Kidney tubule cell (primary cell): ENCODE measurements at regions not wholly inside any gene's neighbourhood (a gene's known extent, or its start where the extent isn't known, plus 50 kb on each side); places are given as distances from the start of the nearest gene placed in this dataset.

Experiments used
- DNase-seq: peaks from one replicate; pipeline ENCODE4 v3.0.0-alpha.2; 2018; ENCODE audit warnings: low spot score

GRCh38 chr14:104291123-104292000 is 153.0 kb downstream of the KIF26A start:
- no peak for DNase-seq

DNA sequence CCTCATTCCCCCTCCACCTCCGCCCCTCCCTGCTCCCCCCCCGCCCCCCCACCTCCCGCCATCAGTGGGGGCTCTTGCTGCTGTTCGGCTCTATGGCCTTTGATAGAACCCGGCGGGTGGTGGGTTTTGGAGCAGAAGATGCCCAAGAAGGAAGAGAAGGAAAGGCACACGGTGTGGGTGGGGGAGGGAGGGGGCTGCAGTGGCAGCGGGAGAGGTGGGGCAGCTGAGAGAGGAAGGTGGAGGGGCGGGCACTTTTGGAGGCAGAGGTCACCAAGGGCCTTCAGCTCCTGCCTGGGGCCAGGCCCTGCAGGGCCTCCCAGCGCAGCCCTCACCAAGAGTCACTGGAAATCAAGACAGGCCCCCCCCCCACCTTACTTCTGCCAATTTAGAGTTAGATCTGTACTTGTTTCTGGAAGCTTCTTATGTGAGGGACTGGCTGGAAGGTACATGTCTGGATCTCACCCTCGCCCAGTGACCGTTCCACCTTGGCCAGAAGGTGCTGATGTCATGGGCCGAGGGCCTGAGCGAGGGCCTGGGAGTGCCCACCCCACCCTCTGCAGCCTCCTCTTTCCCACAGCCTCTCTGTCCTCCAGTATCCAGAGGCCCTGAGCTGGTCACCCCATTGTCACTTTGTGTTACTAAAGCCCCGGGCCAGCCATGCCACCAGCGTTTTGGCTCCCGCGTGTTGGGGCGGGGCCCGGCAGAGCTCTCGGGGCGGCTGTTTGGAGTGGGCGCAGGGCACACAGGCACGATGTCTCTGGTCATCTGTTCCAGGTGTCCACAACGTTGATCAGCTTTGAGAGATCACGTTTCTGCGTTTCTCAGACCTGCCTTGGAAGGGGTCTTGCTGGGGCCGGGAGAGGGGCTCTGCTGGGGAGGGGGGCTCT is 153.9 kb downstream of the KIF26A start:
- no peak for DNase-seq

DNA sequence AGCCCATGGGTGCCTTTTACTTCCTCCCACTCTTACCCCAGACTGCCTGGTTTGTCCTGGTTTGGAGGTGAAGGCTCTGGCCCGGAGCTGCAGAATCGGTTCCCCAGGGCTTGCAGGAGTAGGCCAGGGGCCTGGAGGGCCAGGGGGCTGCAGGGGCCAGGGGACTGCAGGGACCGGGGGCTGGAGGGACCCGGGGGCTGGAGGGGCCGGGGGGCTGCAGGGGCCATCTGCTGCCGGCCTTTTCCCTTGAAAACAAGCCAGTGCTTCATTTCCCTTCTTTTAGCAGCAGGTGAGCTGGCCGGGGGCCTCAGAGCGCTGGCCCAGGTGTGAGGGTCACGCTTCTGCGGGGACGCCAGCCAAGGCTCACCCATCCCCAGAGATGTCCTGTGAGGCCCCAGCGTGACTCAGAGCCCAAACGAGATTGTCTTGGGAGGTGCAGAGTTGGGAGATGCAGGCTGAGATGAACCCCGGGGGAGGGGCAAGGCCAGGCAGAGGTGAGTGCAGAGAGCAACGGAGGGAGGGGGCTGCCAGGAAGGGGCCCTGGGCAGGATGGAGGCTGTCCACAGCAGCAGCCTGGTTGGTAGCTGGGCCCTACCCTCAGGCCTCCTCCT is 154.9 kb downstream of the KIF26A start:
- no peak for DNase-seq

- no peak for DNase-seq
Observed at GRCh38 chr14:104293851-104294627, 155.7 kb downstream of the KIF26A start.

DNA sequence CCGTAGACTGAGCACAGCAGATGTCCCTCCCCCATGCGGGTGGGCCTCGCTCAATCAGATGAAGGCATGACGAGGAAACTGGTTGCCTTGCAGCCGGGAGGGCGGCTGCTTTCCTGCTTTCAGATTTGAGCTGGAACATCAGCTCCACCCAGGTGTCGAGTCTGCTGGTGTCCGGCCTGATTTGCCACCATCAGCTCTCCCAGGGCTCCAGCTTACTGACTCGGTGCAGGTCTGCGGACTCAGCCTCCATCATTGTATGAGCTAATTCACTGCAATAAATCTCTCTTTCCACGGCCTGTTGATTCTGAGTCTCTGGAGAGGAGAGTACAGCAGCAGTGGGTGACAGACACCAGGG is 156.2 kb downstream of the KIF26A start:
- DNase-seq: peak; percentile 2

DNA sequence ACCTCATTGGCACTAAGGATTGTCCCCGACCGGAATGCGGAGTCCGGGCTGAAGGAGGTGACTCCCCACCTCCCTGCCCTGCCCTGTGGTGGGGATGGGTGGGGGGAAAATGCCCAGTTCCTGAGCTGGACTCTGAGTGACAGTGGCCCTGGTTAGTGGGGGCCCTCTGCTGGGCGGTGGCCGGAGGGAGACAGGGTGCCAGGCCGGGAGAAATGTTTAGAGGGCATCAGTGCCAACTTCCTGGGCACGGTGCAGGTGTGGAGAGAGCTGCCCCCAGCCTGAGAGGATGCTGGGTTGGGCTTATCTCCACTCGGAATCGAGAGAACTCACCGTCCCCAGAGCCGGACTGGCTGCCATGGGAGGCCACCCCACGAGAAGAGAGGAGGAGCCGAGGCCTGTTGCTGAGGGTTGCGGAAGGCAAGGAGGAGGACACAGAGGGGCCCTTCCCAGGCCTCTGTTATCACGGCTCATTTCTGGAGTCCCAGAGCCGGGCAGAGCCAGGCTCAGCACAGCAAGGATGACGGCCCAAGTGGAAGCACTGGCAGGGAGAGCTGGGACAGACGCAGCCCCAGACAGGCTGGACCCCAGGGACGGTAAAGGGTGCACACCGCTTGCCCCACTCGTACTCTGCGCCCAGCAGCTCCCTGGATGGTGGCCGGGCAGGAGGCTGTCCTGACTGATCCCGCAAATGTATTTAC is 156.7 kb downstream of the KIF26A start:
- no peak for DNase-seq

- no peak for DNase-seq
Observed at GRCh38 chr14:104295681-104296387, 157.4 kb downstream of the KIF26A start.

GRCh38 chr14:104296388-104297312 is 158.3 kb downstream of the KIF26A start:
- no peak for DNase-seq

- DNase-seq: no peak
Observed at GRCh38 chr14:104297313-104297704, 158.9 kb downstream of the KIF26A start.

- no peak for DNase-seq
Observed at GRCh38 chr14:104297721-104298401, 159.5 kb downstream of the KIF26A start.

GRCh38 chr14:104298458-104298857 is 160.1 kb downstream of the KIF26A start:
- no peak for DNase-seq

- no peak for DNase-seq
Observed at GRCh38 chr14:104299993-104300761, 161.8 kb downstream of the KIF26A start.

DNA sequence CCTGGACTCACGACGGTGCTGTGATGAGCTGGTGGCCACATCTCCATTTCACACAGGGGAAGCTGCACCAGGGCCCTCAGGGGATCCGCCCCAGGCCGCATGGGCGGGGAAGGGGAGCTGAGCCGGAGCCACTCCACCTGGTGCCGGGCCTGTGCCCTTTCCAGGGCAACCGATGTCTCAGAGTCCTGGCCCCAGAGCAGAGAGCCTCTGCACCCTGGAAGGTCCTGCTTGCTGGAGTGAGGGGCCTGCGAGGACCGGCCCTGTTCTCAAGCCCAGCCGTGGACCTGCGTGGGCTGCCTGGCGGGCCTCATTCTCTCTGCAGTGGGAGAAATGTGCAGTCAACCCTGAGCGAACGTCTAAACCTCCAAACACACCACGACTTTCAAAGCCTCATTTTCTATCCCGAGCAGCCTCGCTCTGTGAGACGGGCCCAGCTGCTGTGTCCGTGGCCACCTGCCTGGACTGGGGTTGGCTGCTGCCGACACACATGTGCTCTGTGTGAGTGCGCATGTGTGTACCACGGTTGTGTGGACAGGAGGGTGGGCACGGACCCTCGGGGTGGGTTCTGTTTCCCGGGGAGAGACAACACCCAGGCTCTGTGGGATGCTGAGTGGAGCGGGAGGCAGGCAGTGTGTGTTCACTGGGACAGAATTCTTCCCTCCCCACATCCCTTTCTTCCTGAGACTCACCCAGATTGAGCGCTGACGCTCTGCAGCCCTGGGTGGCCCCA is 163.5 kb downstream of the KIF26A start:
- DNase-seq: no peak

DNA sequence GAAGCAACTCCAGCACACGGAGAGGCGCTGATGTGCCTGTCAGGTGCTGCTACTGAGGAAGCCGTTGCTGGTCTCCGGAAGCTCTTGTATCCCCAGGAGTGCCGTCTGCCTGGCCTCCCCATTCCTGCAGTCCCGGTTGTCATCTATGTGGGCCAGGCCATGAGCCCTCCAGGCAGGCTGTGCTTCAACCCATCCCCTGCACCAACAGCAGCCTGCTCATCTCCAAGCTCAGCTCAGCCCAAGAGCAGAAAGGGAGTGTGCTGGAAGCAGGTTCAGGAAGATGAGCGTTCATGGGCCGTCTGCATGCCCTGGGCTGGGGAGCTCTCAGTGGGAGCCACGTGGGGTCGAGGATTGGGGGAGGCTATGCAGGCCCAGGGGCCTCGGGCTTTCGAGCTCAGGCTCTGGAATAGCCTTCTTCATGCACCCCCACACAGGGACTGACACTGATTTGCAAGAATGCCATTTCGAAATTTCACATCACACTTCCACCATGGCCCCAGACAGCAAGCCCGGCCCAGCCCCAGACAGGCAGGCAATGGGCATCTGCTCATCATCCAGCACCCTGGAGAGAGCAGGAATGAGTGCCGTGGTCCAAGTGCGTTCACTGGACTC is 164.5 kb downstream of the KIF26A start:
- no peak for DNase-seq

GRCh38 chr14:104303705-104304425 is 165.5 kb downstream of the KIF26A start:
- DNase-seq: no peak
